T1000 (cell line): ENCODE measurements at regions not wholly inside any gene's neighbourhood (a gene's known extent, or its start where the extent isn't known, plus 50 kb on each side); places are given as distances from the start of the nearest gene placed in this dataset.
"Not testable (repeated sequence)": the region's sequence is repeated elsewhere in the genome, so short reads cannot be mapped to it uniquely, and the experiment has no call there.

ENCODE experiments used
- DNase-seq: peaks from one replicate; lab custom pipeline; 2025; ENCODE audit warnings: mixed read lengths; lab: John Stamatoyannopoulos, UW

- no peak for DNase-seq
These were observed 132.7 kb upstream of the MEX3C start for GRCh38 chr18:51330148-51330547.

- DNase-seq: no peak
These were observed 133.3 kb upstream of the MEX3C start for GRCh38 chr18:51330739-51331138.

GRCh38 chr18:51337406-51337805 lies 139.9 kb upstream of the MEX3C start:
- no peak for DNase-seq

- no peak for DNase-seq
These were observed 142.4 kb upstream of the MEX3C start for GRCh38 chr18:51339856-51340255.

GRCh38 chr18:51340332-51340731 lies 142.9 kb upstream of the MEX3C start:
- DNase-seq: no peak

- DNase-seq: no peak
These were observed 145.3 kb upstream of the MEX3C start for GRCh38 chr18:51342815-51343214.

GRCh38 chr18:51345848-51346391 lies 148.4 kb upstream of the MEX3C start:
- DNase-seq: no peak

GRCh38 chr18:51346404-51346803 lies 148.9 kb upstream of the MEX3C start:
- no peak for DNase-seq

- no peak for DNase-seq
These were observed 152.6 kb upstream of the MEX3C start for GRCh38 chr18:51350081-51350480.

- no peak for DNase-seq
These were observed 158.4 kb upstream of the MEX3C start for GRCh38 chr18:51355841-51356240.

GRCh38 chr18:51360301-51360700 lies 162.8 kb upstream of the MEX3C start:
- DNase-seq: not testable (repeated sequence)

GRCh38 chr18:51361130-51361860 lies 163.8 kb upstream of the MEX3C start:
- no peak for DNase-seq

- DNase-seq: no peak
These were observed 165.9 kb upstream of the MEX3C start for GRCh38 chr18:51363384-51363783.

- no peak for DNase-seq
These were observed 173.5 kb upstream of the MEX3C start for GRCh38 chr18:51370996-51371395.

- no peak for DNase-seq
These were observed 174.4 kb upstream of the MEX3C start for GRCh38 chr18:51371929-51372328.

- DNase-seq: no peak
These were observed 184.6 kb upstream of the MEX3C start for GRCh38 chr18:51382081-51382480.

- no peak for DNase-seq
These were observed 185.6 kb upstream of the MEX3C start for GRCh38 chr18:51383116-51383515.

GRCh38 chr18:51383711-51384110 lies 186.2 kb upstream of the MEX3C start:
- DNase-seq: no peak

GRCh38 chr18:51385270-51385669 lies 187.8 kb upstream of the MEX3C start:
- no peak for DNase-seq

- no peak for DNase-seq
These were observed 193.2 kb upstream of the MEX3C start for GRCh38 chr18:51390702-51391101.

- no peak for DNase-seq
These were observed 193.7 kb upstream of the MEX3C start for GRCh38 chr18:51391215-51391614.

GRCh38 chr18:51391731-51392130 lies 194.2 kb upstream of the MEX3C start:
- DNase-seq: peak; percentile 5

GRCh38 chr18:51397347-51397962 lies 200.0 kb upstream of the MEX3C start:
- no peak for DNase-seq

GRCh38 chr18:51398104-51398503 lies 200.6 kb upstream of the MEX3C start:
- DNase-seq: no peak
